ENCODE measurements at regions not wholly inside any gene's neighbourhood (a gene's known extent, or its start where the extent isn't known, plus 50 kb on each side); places are given as distances from the start of the nearest gene placed in this dataset.
A peak's percentile ranks its signal among the peaks of the same experiment; 100 is the strongest.
"Not testable (repeated sequence)": the region's sequence is repeated elsewhere in the genome, so short reads cannot be mapped to it uniquely, and the experiment has no call there.

GRCh38 chr6:56904068-56904467 is 50.8 kb upstream of the BEND6 start:
- DNase-seq (ENCODE audit: low spot score) = no peak

DNA sequence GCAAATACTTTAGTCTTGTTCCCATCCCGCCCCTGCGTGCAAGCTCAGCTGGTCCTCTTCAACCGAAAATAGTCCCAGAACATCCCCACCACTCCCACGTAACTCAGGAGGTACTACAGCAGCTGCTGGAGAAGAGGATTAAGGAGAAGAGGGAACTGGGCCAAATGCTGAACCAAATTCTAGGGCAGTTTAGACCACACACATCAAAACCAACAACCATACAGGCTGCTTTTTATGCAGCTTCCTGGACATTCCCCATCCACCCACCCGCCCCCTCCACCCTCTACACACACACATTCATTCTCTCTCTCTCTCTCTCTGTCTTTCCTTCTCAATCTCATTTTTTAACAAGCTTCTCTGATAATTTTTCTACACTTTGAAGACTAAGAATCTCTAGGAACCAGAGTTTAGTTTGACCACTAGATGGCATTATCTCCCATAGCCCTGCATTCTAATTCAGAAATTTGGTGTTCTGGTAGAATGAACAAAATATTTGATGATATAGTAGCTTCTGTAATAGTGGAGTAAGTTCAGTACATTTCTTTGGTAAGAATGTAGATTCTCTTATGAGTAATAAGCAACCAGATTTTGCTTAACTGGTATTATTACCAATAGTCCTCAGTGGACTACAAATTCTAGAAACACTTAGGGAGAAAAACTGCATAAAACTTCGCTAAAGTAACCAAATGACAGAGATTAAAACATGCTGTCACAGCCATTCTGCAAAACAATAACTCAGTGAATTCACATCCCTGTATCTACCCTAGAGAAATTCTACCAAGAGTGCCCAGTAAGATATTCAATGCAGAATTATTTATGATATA is 52.1 kb upstream of the BEND6 start:
- peak; percentile 52 for DNase-seq (ENCODE audit: low spot score)

- no peak for DNase-seq (ENCODE audit: low spot score)
These were observed 54.1 kb upstream of the BEND6 start for GRCh38 chr6:56900784-56901183.

GRCh38 chr6:56899753-56900152 is 55.2 kb upstream of the BEND6 start:
- DNase-seq (ENCODE audit: low spot score) = no peak

DNA sequence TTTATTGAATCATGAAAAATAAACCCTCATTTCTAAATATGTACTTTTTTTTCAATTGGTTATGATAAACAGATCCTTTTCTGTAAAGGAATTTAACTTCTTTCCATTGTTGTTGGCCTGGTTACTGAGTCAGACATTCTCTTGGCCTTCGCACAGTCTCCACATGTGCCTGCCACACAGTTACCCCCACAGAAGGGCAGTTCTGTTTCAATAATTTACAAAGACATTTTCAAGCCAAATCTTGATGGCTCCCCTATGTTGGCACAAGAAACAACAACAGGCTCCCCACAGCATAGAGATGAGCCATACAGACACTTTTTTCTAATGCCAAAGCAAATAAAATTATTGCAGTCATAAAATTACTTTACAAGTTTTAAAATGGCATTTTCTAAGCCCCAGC is 55.6 kb upstream of the BEND6 start:
- peak; percentile 77 for DNase-seq (ENCODE audit: low spot score)

DNA sequence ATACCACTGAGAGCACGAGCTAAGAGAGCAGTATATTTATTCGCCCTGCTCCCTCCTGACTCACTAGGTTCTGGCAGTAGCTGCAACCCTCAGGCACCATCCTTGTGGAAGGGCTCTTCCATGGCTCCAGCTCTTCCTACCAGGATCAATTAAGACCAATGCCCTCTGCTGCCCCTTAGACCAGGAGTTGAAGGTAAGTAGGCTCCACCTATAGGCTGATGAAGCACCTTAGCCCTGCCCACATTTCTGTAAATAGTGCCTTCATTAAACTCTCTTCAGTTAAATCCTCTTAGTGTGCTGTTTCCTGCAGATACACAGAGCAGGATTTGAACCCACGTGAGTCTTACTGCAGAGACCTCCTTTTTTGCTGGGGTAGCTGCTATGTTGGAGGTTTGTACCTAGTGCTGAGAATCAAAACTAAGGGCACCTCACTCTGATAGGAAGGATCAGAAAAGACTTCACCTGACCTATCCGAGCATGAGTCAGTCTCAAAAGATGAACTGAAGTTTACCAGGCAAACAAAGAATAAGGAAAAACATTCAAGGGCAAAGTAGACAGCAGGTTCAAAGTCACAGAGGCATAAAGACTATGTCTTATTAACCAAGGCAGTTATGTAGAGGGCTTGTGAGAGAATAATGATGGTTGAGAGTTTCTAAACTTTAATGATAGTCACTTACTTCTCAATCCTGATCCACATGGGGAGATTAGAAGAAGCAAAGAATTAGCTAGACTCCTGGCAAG is 56.9 kb upstream of the BEND6 start:
- no peak for DNase-seq (ENCODE audit: low spot score)

GRCh38 chr6:56891754-56892153 is 63.2 kb upstream of the BEND6 start:
- peak; percentile 26 for DNase-seq (ENCODE audit: low spot score)

GRCh38 chr6:56890683-56891429 is 64.1 kb upstream of the BEND6 start:
- DNase-seq (ENCODE audit: low spot score) = peak; percentile 85

DNA sequence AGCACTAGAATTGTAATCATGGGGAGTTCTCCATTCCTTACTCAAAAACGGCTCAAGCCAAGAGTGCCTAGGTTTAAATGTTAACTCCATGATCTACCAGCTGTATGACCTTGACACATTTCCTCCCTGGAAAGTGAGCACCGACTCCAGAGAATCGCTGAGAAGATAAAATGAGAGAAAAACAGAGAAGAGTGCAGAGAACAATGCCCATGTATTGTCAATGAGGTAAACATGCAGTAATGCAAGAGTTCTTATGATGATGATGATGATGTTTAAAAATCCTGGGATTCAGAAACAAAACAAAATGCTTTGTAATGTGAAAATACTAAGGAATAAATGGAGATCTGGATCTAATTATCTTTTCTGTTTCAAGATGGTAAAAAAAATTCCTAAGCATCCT is 64.8 kb upstream of the BEND6 start:
- DNase-seq (ENCODE audit: low spot score) = no peak

- no peak for DNase-seq (ENCODE audit: low spot score)
These were observed 65.4 kb upstream of the BEND6 start for GRCh38 chr6:56889492-56889891.

DNA sequence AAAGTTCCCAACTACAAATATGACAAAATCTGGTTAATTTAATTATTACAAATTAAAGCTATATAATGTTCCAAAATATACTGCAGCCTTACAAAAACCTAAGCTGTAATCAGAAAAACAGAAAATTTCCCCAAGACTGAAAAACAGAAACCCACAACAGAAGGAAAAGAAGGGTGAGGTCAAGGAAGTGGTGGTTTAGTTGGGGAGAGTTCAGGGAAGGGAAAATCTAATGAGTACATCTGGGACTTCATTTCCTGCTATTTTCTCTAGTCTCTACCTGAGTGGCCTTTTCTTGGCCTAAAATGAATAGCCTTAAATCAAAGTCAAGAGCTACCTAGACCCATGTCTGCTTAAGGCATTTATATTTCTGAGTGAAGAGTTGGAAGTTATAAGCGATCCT is 66.2 kb upstream of the BEND6 start:
- no peak for DNase-seq (ENCODE audit: low spot score)

DNA sequence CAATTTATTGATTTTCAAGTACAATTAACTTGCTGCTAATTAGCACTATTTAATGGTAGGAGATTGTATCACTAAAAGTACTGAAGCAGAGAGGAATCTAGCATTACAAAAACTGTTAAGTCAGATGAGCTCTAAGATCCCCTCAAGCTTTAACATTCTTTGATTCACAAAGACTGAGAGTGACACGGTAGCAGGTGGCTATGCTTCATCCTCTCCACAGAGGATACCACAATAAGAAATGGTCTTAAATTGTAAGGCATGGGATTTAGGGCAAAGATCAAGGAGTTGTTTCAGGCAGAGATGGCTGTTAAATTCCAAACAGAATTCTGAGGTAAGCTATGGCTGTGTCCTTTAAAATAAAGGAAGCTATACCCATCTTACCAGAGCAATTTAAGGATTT is 67.8 kb upstream of the BEND6 start:
- no peak for DNase-seq (ENCODE audit: low spot score)

DNA sequence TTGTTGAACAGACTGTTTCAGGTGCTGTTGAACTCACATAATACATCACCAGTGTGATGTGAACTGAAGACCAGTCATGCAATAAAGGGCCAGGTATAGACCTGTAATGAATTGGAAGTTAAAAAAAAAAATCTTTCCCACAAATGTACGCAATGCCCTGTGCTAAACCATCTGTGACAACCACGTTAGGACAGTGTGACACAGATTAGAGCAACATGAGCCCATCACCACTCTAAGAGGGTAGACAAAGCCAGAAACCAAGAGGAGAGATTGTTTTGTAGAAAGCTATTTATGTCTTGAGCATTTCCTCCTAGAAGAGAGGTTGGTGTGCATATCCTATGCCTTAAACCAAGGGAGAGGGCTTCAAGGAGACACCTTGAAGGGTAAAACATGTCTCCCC is 77.0 kb upstream of the BEND6 start:
- no peak for DNase-seq (ENCODE audit: low spot score)

DNA sequence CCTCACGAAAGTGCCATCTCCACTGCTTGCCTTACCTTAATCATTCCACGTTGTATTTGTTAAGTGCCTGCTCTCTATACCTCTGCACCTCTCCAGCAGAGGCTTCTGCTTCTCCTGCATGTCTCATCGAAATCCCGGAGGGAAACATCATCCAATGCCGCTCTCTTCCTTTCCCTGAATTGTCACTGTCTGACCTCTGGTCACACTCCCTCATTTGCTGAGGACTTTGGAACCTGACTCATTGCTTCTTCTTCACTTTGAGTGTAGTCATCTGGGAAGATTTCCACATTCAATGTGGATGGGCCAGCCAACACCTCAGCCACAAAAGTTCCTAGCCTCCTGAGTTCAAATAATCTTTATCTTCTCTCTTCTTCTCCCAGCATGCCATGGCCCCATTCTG is 78.9 kb upstream of the BEND6 start:
- DNase-seq (ENCODE audit: low spot score) = peak; percentile 32

DNA sequence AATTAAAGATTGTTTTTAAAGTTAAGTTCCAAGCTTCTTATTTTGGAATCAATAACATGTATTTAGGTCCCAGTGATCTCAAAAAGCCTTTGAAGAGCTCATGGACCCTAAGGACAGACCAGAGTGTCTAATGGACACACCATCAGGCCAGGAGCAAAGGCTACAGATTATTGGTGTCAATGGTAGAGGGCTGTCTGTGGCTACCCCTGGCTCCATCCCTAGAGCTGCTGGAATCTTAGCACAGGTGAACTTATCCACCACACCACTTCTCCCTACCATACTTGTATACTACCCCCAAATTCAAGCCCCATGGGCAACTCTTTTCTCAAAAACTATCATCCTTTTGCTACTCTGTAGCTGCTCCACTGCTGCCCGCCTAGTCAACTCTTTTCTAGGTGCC is 79.4 kb upstream of the BEND6 start:
- no peak for DNase-seq (ENCODE audit: low spot score)

GRCh38 chr6:56874328-56874727 is 80.6 kb upstream of the BEND6 start:
- DNase-seq (ENCODE audit: low spot score) = no peak

DNA sequence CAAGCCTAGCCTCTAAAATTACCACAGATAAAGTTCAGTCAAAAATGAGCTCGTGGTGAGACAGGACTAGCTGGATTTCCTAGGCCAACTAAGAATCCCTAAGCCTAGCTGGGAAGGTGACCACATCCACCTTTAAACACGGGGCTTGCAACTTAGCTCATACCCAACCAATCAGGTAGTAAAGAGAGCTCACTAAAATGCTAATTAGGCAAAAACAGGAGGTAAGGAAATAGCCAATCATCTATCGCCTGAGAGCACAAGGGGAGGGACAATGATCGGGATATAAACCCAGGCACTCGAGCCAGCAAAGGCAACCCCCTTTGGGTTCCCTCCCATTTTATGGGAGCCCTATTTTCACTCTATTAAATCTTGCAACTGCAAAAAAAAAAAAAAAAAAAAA is 84.9 kb upstream of the BEND6 start:
- DNase-seq (ENCODE audit: low spot score) = not testable (repeated sequence)

- no peak for DNase-seq (ENCODE audit: low spot score)
These were observed 85.6 kb upstream of the BEND6 start for GRCh38 chr6:56869346-56869745.

DNA sequence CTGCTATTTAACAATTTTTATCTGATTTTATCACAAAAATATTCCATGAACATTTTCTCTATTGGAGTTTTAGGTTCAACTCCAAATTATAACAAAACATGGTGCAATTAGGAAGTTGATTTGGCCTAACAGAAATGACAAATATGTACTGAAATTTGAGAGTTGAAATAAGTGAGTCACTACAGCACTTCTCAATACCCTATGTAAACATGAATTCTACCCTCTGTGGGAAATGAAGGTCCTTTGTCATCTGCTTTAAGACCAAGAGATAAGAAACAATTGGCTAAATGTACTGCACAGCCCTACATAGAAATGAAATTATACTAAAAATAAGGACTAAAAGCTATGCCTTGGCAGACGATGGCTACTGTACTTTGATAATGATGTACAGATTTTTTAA is 86.2 kb upstream of the BEND6 start:
- DNase-seq (ENCODE audit: low spot score) = peak; percentile 54

- DNase-seq (ENCODE audit: low spot score) = peak; percentile 14
These were observed 87.9 kb upstream of the BEND6 start for GRCh38 chr6:56866917-56867522.

- DNase-seq (ENCODE audit: low spot score) = no peak
These were observed 89.6 kb upstream of the BEND6 start for GRCh38 chr6:56865081-56865875.
